ENCODE measurements at regions not wholly inside any gene's neighbourhood (a gene's known extent, or its start where the extent isn't known, plus 50 kb on each side); places are given as distances from the start of the nearest gene placed in this dataset.

DNA sequence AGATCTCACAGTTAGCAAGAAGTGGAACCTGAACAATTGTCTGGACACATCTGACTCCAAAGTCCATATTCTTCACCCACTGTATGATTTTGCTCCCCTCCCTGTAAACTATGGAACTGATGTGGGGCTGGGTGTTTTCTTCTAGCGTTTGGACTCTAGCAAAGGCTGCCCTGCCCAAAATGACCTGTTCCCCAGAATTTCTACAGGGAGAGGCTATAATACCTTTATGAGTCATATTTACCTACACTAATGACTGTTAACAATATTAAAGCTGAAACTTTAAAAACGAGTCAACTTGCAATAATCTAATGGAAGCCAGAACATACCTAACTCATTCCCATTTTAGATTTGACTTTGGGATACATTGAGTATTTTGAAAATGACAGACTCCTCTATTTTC lies 531.2 kb upstream of the CFAP20DC start:
- no peak for DNase-seq (ENCODE audit: low spot score)

DNA sequence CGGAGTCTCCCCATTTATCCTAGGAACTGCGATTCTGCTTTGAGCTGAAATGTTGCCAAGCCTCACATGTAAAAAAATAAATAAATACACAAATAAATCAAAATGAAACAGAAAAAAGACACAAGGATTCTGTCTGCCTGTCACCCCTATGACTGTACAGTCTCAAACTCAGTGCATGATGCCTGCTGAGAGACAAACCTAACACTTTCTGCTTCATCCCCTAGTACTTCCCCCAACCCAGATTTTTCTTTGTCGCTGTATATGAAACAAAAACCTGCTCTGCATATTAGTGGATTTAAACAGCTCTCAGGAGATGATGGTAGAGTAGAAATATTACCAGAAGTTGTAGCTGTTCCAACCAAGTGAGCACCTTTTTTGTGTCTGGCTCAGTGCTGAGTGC lies 530.7 kb upstream of the CFAP20DC start:
- no peak for DNase-seq (ENCODE audit: low spot score)

- no peak for DNase-seq (ENCODE audit: low spot score)
Measured at GRCh38 chr3:59578129-59578528, 528.3 kb upstream of the CFAP20DC start.

DNA sequence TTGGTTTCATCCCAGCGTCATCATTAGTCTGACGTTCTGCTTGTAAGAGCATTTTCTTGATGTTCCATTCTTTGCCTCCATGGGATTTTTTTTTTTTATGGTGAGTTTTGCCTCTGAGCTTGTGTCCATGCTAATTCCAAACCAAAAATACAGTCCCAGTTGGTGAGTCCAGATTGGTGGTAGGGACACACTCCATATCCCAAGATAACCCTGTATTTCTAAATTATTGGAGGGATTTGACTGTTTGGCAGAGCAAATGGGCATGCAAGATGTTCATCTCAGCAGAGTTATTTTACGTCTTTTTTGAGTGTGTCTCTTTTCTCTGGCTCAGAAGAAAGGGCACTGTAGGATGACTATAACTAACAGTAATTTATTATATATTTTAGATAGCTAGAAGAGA lies 526.8 kb upstream of the CFAP20DC start:
- DNase-seq (ENCODE audit: low spot score) = no peak

DNA sequence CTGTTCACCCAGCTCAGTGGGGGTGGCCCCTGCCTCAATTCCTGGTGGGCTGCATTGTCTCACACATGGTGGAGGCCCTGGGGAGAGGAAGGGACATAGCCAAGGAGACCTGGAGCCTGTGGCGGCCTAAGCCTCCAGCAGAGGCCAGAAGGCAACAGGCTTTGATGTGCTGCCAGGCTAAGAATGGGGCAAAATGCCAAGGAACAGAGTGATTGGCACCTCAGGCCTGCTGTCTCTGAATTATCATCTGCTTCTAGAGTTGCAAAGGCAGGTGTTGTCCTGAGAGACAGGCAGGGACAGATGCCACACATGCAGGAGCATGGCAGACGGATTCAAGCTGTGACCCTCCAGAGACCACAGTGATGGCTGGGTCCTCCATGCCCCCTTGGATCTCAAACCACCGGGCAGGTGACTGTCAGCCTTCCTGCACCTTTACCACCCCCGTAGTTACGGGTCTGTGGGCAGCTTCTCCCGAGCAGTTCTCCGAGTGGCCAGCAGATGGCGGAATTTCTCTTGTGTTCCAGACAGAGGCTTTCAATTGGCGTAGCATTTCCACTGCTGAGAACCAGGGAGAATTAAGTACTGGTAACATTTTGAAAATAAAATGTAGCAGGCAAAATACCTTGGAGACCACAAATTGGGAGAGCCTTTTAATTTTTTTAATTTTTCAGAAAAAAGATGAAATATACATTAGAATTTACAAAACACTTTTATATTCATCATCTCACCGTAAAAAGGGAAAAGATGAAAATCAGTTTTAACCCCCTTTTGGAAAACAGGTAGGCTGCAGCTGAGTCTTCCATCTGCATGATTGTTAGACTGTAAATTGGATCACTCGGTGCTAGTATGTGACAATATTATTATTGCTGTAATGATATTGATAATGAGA lies 525.5 kb upstream of the CFAP20DC start:
- peak; percentile 70 for DNase-seq (ENCODE audit: low spot score)

DNA sequence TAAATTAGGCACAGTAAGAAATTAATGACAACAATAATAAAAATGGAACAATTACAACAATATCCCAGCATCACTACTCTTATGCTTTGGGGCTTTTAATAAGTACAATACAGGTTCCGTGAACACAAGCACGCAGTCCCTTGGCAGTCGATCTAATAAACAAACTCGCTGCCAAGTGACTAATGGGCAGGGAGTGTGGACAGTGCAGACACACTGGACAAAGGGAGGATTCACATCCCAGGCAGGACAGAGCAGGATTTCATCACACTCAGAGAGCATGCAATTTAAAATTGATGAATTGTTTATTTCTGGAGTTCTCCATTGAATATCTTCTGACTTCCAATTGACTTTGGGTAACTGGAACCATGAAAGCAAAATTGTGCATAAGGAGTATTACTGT lies 524.1 kb upstream of the CFAP20DC start:
- DNase-seq (ENCODE audit: low spot score) = peak; percentile 88

- DNase-seq (ENCODE audit: low spot score) = peak; percentile 10
Measured at GRCh38 chr3:59572106-59572505, 522.3 kb upstream of the CFAP20DC start.

DNA sequence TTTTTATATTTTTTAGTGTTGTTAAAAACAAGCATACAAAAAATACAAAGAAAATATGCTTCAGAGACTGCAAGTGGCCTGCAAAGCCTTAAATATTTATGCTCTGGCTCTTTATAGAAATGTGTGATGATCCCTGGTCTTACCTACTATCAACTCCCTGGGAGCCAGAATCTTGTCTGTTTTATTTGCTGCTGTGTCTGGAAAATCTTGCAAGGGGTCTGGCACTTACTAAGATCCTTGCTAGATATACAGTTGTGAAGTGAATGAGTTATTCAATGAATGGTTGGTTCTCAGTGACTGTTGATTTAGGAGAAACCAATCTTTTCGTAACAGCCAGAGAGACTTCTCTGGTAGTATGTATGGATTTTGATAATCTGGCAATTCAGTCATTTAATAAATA lies 521.0 kb upstream of the CFAP20DC start:
- no peak for DNase-seq (ENCODE audit: low spot score)

DNA sequence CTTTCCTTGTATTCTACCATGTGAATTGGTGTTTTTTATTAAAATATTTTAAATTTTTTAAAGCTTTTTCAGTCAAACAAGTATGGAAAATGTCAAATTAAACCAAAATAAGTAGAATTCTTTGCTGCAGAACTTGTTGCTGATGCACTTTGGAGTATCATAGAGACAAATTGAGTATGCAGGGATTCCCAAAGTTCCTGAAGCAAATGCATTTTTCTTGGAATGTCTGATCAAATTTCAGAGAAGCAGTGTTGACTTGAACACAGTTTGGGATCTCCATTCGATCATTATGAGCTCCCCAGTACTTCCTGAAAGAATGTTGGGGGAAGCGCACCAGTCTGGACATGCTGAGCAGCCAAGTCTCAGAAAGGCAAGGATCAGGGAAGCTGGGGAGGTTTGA lies 517.8 kb upstream of the CFAP20DC start:
- peak; percentile 14 for DNase-seq (ENCODE audit: low spot score)

DNA sequence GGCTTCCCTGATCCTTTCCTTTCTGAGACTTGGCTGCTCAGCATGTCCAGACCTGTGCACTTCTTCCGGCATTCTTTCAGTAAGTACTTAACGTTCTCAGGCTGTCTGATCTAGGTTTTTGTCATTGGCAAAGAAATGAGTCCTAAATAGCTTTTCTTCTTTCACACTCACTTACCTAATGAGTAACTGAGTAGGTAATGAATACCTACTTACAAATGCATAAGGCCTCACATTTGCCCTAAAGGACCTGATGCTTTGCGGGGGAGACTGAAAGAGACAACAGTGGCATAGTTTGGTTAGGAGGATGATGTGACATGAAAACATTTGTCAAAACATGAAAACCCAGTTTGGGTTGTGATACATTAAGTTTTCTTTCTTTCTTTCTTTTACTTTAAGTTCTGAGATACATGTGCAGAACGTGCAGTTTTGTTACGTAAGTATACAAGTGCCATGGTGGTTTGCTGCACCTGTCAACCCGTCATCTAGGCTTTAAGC lies 516.7 kb upstream of the CFAP20DC start:
- DNase-seq (ENCODE audit: low spot score) = no peak

DNA sequence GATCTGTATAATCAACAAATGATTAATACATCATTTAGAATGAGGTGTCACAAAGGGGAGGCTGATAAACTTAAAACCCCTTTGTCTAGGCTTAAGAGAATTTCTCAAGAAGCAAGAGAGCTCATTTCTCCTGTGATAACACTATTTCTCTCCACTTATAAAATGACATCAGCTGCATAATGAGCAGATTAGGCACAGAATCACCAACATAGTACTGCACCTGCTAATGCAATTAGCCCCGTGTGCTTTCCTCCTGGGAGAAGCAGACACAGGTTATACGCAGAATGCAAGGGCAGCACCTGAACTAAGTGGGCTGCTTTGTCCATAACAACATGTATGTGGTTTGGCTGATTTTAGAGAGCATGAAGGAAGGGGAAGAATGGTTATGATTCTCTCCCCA lies 515.3 kb upstream of the CFAP20DC start:
- DNase-seq (ENCODE audit: low spot score) = no peak

DNA sequence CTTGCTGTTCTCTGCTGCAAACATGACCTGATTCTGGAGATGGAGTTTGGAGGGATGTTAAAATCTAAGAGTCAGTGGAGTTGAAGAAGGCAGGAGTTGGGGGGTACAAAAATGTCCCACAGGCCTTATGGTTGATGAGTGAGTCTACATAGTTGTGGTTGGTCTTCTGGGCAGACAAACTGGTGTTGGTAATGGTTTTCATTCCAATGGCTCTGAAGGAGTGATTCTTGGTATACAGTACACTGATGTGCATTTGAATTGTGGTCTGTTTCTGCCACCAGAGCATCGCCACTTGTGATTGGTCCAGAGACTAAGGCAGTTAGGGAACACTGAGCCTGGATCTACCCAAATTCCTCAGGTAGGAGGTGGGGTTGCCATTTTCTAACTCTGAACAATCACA lies 514.1 kb upstream of the CFAP20DC start:
- DNase-seq (ENCODE audit: low spot score) = peak; percentile 65

GRCh38 chr3:59563072-59563605 lies 513.3 kb upstream of the CFAP20DC start:
- peak; percentile 73 for DNase-seq (ENCODE audit: low spot score)

DNA sequence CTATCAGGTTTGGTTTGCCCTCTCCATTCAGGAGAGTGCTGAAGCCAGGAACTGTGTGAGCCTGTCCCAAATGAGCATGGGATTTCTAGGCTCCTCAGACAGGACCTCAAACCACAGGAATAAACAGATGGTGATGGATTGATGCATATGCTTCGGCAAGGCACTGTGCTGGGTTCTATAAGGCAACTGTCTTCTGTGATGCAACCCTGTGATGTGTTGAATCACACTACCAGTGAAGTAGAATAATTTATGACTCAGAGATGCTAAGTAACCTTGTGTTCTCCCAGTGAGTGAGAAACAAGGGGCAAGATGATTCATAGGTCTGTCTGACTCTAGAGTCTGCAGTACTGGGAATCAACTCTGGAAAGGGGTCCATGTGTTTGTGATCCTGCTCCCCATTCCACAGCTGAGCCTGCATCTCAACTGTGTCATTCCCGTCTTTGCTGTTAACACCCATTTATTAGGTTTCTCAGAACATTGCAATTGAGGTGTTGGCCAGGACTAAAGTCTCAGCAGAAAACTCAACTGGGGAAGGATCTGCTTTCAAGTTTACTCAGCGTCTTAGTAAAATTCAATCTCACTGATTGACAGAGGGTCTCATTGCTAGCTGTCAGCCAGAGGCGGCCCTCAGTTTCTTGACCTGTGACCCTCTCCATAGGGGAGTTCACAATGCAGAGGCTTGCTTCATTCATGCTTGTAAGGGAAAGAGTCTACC lies 510.1 kb upstream of the CFAP20DC start:
- peak; percentile 88 for DNase-seq (ENCODE audit: low spot score)

GRCh38 chr3:59558906-59559720 lies 509.3 kb upstream of the CFAP20DC start:
- DNase-seq (ENCODE audit: low spot score) = no peak

DNA sequence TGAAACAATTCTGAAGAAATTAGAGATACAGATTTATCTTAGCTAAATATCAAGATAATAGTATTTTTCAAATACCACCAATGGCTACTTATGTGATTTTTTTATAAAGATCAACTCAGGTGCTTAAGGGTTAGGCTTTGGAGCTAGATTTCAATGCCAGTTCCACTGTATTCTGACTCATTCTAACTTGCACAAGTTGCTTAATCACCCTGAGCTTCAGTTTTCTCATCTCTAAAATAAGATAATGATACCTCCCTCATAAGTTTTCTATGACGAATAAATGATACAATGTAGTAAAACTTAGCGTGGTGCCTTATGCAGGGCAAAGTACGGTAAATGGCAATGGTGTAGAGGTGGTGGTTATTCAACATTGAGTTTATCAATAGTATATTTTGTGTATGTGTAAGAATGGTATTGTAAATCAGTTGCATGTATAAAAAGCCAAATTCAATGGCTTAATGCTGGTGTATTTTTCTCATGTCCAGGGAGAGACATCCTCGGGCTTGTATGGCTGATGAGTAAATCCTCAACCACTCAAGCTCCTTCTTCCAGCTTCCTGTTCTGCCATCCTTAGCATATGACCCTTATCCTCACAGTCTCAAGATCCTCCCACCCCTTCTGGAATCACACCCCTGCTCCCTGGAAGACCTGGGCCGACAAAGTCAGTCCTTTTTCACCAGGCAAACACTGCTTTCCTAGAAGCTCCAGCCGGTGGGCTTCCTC lies 505.9 kb upstream of the CFAP20DC start:
- peak; percentile 13 for DNase-seq (ENCODE audit: low spot score)

DNA sequence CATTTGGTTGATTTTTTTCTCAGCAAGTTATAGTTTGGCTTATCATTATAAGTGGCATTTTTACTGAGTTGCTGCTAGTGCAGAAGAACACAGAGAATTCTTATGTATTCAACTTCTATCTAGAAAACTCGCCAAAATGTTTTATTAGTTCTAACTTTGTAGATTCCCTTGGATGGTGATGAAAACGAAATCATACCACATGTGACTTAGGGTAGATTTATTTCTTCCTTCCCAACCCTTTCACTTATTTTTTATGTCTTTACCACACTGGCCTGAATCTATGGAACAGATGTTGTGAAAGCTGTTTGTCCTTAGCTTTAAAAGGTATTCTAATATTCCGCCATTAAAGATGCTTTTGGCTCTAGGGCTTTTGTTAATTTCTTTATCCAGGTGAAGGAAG lies 503.3 kb upstream of the CFAP20DC start:
- no peak for DNase-seq (ENCODE audit: low spot score)

DNA sequence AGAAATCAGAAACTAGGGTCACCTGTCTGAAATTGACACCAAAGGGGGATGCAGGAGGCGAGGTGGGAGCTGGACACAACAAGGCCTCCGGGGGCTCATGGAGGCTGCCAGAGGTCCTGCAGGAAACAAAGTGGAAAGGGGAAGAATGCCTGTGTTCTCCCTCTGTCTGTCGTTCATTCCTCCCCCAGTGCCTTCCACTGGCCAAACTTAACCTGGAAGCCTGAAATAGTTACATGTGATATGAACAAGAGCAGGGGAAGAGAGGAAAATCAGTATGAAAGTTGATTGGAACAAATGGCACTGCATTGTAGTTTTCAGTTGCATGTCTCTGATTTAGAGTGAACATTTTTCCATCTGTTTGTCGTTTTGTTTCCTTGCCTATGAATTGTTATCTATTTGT lies 502.0 kb upstream of the CFAP20DC start:
- DNase-seq (ENCODE audit: low spot score) = no peak

DNA sequence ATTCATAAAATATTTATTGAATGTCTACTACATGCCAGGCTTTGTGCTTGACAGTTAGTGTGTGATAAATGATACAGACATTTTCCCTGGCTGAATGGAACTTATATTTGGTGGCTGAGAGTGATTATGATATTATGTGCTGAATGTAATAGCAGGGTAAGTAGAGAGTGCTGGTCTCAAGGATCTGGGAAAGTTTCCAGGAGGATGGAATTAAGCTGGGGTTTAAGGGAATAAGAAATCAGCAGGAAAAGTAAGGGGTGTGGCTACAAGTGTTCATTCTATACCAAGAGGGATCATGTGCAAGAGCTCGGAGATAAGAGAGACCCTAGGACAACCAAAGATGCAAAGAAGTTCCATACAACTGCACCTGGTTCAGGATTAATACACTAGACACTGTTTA lies 500.1 kb upstream of the CFAP20DC start:
- DNase-seq (ENCODE audit: low spot score) = no peak

GRCh38 chr3:59547874-59548273 lies 498.0 kb upstream of the CFAP20DC start:
- DNase-seq (ENCODE audit: low spot score) = no peak

- no peak for DNase-seq (ENCODE audit: low spot score)
Measured at GRCh38 chr3:59546522-59546921, 496.7 kb upstream of the CFAP20DC start.

All from AG08395 (cell line).